ENCODE measurements at regions not wholly inside any gene's neighbourhood (a gene's known extent, or its start where the extent isn't known, plus 50 kb on each side); places are given as distances from the start of the nearest gene placed in this dataset.
A peak's percentile ranks its signal among the peaks of the same experiment; 100 is the strongest.

DNA sequence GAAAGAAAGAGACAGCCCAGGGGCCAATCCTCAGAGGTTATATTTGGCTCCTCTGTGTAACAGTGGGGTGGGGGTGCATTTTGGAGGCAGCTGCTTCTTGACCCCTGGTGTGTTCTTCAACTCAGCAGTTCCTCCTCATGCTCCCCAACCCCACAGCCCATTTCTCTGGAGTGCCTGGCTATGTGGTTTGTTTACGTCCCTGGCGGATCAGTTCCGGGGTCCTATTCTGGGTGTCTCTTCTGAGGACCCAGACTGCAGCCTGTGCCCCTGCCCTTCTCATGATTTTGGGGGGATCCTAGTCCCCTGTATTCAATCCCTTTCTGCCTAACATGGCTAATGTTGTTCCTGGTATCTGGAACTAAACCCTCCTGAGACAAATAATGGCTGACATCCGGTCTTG, 70.5 kb upstream of the SULF2 start:
- Histone ChIP-seq H3K9me3 (ENCODE audit: control insufficient read depth in 2 of 3, insufficient read depth in 1 of 3, low read length in 3 of 3) (no peaks in the 10 kb centered on the region), H3K27me3 (ENCODE audit: control insufficient read depth, insufficient read depth, low read length) (no peaks in the 10 kb centered on the region), H3K36me3 (ENCODE audit: control insufficient read depth in 2 of 3, insufficient read depth in 3 of 3, low read length in 3 of 3) (no peaks in the 10 kb centered on the region), H3K4me3 (ENCODE audit: low read length in 3 of 3) (no peak overlapping the region), H3K9ac (ENCODE audit: low read length in 3 of 3) (no peak overlapping the region), H3K4me1 (ENCODE audit: control insufficient read depth in 2 of 3, insufficient read depth in 2 of 3, low read depth in 1 of 3, low read length in 3 of 3) (peaks cover 0 to 6% (median 0%) of the 10 kb centered on the region in 3 donors), H3K27ac (ENCODE audit: low read depth in 2 of 2, low read length in 2 of 2) (no peak overlapping the region)
- DNase-seq (no peak), FAIRE-seq (no peak)
- intact Hi-C loops (cut with DNase I) = no loop called here
- TF ChIP-seq, protein P1, sequence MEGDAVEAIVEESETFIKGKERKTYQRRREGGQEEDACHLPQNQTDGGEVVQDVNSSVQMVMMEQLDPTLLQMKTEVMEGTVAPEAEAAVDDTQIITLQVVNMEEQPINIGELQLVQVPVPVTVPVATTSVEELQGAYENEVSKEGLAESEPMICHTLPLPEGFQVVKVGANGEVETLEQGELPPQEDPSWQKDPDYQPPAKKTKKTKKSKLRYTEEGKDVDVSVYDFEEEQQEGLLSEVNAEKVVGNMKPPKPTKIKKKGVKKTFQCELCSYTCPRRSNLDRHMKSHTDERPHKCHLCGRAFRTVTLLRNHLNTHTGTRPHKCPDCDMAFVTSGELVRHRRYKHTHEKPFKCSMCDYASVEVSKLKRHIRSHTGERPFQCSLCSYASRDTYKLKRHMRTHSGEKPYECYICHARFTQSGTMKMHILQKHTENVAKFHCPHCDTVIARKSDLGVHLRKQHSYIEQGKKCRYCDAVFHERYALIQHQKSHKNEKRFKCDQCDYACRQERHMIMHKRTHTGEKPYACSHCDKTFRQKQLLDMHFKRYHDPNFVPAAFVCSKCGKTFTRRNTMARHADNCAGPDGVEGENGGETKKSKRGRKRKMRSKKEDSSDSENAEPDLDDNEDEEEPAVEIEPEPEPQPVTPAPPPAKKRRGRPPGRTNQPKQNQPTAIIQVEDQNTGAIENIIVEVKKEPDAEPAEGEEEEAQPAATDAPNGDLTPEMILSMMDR (IDR thresholded peaks at IDR 0.05; ENCODE audit: borderline replicate concordance, extremely low read depth, insufficient read depth) = no peak

DNA sequence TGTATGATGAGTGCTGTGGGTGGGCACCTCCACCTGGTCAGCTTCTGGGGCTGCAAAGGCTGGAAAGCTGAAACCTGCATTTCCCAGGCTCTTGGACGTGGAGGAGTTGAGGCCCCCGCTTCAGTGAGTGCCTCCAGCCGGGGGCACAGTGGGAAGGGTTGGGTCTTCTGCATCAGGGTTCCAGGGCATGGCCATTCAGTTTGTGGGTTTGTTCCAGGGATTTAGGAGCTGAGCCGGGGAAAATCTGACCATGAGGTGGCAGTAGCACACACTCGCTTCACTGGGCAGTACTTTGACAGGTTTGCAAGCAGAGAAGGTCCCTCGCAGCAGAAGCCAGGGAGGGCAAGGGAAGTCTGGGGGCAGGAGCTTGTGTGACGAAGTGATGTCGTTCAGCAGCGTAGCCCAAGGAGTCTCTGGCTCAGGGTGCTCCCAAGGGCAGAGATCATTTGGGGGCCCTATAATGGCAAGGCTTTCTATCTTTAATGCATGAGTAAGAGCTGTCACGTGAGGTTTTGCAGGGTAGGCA, 69.5 kb upstream of the SULF2 start:
- Histone ChIP-seq H3K4me3 (ENCODE audit: low read length in 3 of 3) (no peak overlapping the region), H3K9ac (ENCODE audit: low read length in 3 of 3) (no peak overlapping the region), H3K4me1 (ENCODE audit: control insufficient read depth in 2 of 3, insufficient read depth in 2 of 3, low read depth in 1 of 3, low read length in 3 of 3) (peaks cover 0 to 6% (median 0%) of the 10 kb centered on the region in 3 donors), H3K27me3 (ENCODE audit: control insufficient read depth, insufficient read depth, low read length) (no peaks in the 10 kb centered on the region), H3K36me3 (ENCODE audit: control insufficient read depth in 2 of 3, insufficient read depth in 3 of 3, low read length in 3 of 3) (no peaks in the 10 kb centered on the region), H3K27ac (ENCODE audit: low read depth in 2 of 2, low read length in 2 of 2) (no peak overlapping the region), H3K9me3 (ENCODE audit: control insufficient read depth in 2 of 3, insufficient read depth in 1 of 3, low read length in 3 of 3) (no peaks in the 10 kb centered on the region)
- intact Hi-C loops (cut with DNase I) = no loop called here
- FAIRE-seq = no peak
- TF ChIP-seq, protein P1 (IDR thresholded peaks at IDR 0.05; ENCODE audit: borderline replicate concordance, extremely low read depth, insufficient read depth) = peak; percentile 25
- peak in 3 of 5 donors; percentile 18 to 42 (median 21) for DNase-seq

DNA sequence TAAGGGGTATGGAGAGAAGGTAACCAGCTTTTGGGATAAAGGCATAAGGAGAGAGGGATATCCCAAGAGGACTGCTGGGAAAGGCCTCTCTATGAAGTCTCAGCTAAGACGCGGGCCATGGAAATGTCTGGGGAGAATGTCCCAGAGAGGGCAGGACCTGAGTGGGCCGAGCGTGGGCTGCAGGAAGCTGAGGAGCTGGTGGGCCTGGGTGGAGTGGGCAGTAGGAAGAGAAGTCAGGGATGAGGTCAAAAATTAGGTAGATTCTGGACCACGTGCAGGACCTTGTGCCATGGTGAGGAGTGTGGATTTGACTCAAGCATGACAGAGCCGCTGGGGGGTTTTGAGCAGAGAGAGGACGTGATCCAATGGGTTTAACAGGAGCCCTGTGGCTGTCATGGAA, 66.5 kb upstream of the SULF2 start:
- FAIRE-seq (no peak), DNase-seq (no peak)
- H3K27ac ChIP-seq (ENCODE audit: low read depth in 2 of 2, low read length in 2 of 2) = no peak overlapping the region
- no peaks in the 10 kb centered on the region for H3K9me3 ChIP-seq (ENCODE audit: control insufficient read depth in 2 of 3, insufficient read depth in 1 of 3, low read length in 3 of 3)
- no peaks in the 10 kb centered on the region for H3K36me3 ChIP-seq (ENCODE audit: control insufficient read depth in 2 of 3, insufficient read depth in 3 of 3, low read length in 3 of 3)
- H3K4me1 ChIP-seq (ENCODE audit: control insufficient read depth in 2 of 3, insufficient read depth in 2 of 3, low read depth in 1 of 3, low read length in 3 of 3) = no peaks in the 10 kb centered on the region
- TF ChIP-seq, protein P1 (IDR thresholded peaks at IDR 0.05; ENCODE audit: borderline replicate concordance, extremely low read depth, insufficient read depth) = no peak
- intact Hi-C loops (cut with DNase I) = no loop called here
- H3K9ac ChIP-seq (ENCODE audit: low read length in 3 of 3) = no peak overlapping the region
- H3K27me3 ChIP-seq (ENCODE audit: control insufficient read depth, insufficient read depth, low read length) = no peaks in the 10 kb centered on the region
- no peak overlapping the region for H3K4me3 ChIP-seq (ENCODE audit: low read length in 3 of 3)

DNA sequence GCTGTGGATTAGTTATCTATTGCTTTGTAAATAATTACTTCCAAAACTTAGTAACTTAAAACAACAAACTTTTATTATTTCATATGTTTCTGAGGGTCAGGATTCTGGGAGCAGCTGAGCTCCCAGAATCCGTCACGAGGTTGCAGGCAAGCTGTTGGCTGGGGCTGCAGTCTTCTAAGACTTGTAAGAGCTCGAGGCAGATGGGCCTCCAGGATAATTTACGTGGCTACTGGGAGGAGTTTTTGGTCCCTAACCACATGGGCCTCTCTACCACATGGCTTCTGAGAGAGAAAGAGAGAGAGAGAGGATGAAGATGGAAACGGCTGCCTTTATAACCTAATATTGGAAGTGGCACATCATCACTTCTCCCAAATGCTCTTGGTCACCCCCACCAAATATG, 64.9 kb upstream of the SULF2 start:
- H3K9ac ChIP-seq (ENCODE audit: low read length in 3 of 3) = no peak overlapping the region
- intact Hi-C loops (cut with DNase I) = no loop called here
- H3K27ac ChIP-seq (ENCODE audit: low read depth in 2 of 2, low read length in 2 of 2) = no peak overlapping the region
- FAIRE-seq (no peak), DNase-seq (peak in 1 of 5 donors; percentile 47)
- H3K36me3 ChIP-seq (ENCODE audit: control insufficient read depth in 2 of 3, insufficient read depth in 3 of 3, low read length in 3 of 3) = no peaks in the 10 kb centered on the region
- no peaks in the 10 kb centered on the region for H3K27me3 ChIP-seq (ENCODE audit: control insufficient read depth, insufficient read depth, low read length)
- H3K9me3 ChIP-seq (ENCODE audit: control insufficient read depth in 2 of 3, insufficient read depth in 1 of 3, low read length in 3 of 3) = no peaks in the 10 kb centered on the region
- TF ChIP-seq, protein P1 (IDR thresholded peaks at IDR 0.05; ENCODE audit: borderline replicate concordance, extremely low read depth, insufficient read depth) = no peak
- no peak overlapping the region for H3K4me3 ChIP-seq (ENCODE audit: low read length in 3 of 3)
- H3K4me1 ChIP-seq (ENCODE audit: control insufficient read depth in 2 of 3, insufficient read depth in 2 of 3, low read depth in 1 of 3, low read length in 3 of 3) = no peaks in the 10 kb centered on the region
